ENCODE measurements at regions not wholly inside any gene's neighbourhood (a gene's known extent, or its start where the extent isn't known, plus 50 kb on each side); places are given as distances from the start of the nearest gene placed in this dataset.

- Histone ChIP-seq H3K79me2 (ENCODE audit: low read depth) (no peaks in the 10 kb centered on the region), H3K27me3 (ENCODE audit: insufficient read depth, low read depth) (no peaks in the 10 kb centered on the region), H3K9me2 (ENCODE audit: insufficient read depth) (peaks cover 3% of the 10 kb centered on the region; the same call in 1 of the 2 replicates), H3K9me3 (ENCODE audit: insufficient read depth, low read depth) (0 out of 2 replicates have a peak, but pooled peaks cover 6% of the 10 kb centered on the region), H3F3A (ENCODE audit: insufficient read depth, low read depth) (peaks cover 16% of the 10 kb centered on the region; the same call in 1 of the 2 replicates), H4K20me1 (ENCODE audit: insufficient read depth) (no peaks in the 10 kb centered on the region), H2AFZ (no peak overlapping the region), H3K27ac (no peak overlapping the region), H3K4me3 (no peak overlapping the region), H3K36me3 (ENCODE audit: low read depth) (no peaks in the 10 kb centered on the region), H3K4me2 (no peak overlapping the region), H3K4me1 (replicated peaks; ENCODE audit: insufficient read depth) (peaks cover 31% of the 10 kb centered on the region)
- CTCF ChIA-PET: interaction anchor here (0.6 kb wide), 1 partner anchor 81 kb away, joined by 5 read pairs; no protein-coding TSS in a partner anchor
- no peak for TF ChIP-seq CTCF (conservative IDR thresholded peaks at IDR 0.05)
- no peak for TF ChIP-seq EZH2 (IDR thresholded peaks at IDR 0.05; ENCODE audit: low read depth)
- intact Hi-C loops (cut with micrococcal nuclease; ENCODE audit: unreplicated experiment): no loop called here
- DNase-seq: no peak
- no TSS peak for BruUV-seq (replicated peaks)
- POLR2A ChIA-PET (ENCODE audit: unreplicated experiment): no interaction called here
These were observed 164.3 kb upstream of the LPP start for GRCh38 chr3:187989575-187990153.

GRCh38 chr3:187992609-187993008, 161.3 kb upstream of the LPP start:
- no peak for DNase-seq
- no peak overlapping the region for H3K4me3 ChIP-seq
- no peak overlapping the region for H2AFZ ChIP-seq
- H3K9me3 ChIP-seq (ENCODE audit: insufficient read depth, low read depth): 0 out of 2 replicates have a peak, but pooled peaks cover 6% of the 10 kb centered on the region
- H3K36me3 ChIP-seq (ENCODE audit: low read depth): no peaks in the 10 kb centered on the region
- H4K20me1 ChIP-seq (ENCODE audit: insufficient read depth): no peaks in the 10 kb centered on the region
- H3K27ac ChIP-seq: no peak overlapping the region
- H3K9me2 ChIP-seq (ENCODE audit: insufficient read depth): peaks cover 3% of the 10 kb centered on the region; the same call in 1 of the 2 replicates
- BruUV-seq (replicated peaks): no TSS peak
- H3F3A ChIP-seq (ENCODE audit: insufficient read depth, low read depth): 0 out of 2 replicates have a peak, but pooled peaks cover under 1% of the 10 kb centered on the region
- ChIA-PET POLR2A (ENCODE audit: unreplicated experiment) (interaction anchor here (0.7 kb wide), 1 partner anchor 283 kb away, joined by 5 read pairs; no protein-coding TSS in a partner anchor), CTCF (no interaction called here)
- H3K4me2 ChIP-seq: no peak overlapping the region
- no peaks in the 10 kb centered on the region for H3K79me2 ChIP-seq (ENCODE audit: low read depth)
- peaks cover 13% of the 10 kb centered on the region for H3K4me1 ChIP-seq (replicated peaks; ENCODE audit: insufficient read depth)
- intact Hi-C loops (cut with micrococcal nuclease; ENCODE audit: unreplicated experiment): no loop called here
- TF ChIP-seq CTCF (conservative IDR thresholded peaks at IDR 0.05) (no peak), EZH2 (IDR thresholded peaks at IDR 0.05; ENCODE audit: low read depth) (no peak)
- no peaks in the 10 kb centered on the region for H3K27me3 ChIP-seq (ENCODE audit: insufficient read depth, low read depth)

GRCh38 chr3:187994221-187995042, 159.5 kb upstream of the LPP start:
- BruUV-seq (replicated peaks): no TSS peak
- 0 out of 2 replicates have a peak, but pooled peaks cover 8% of the 10 kb centered on the region for H3K4me1 ChIP-seq (replicated peaks; ENCODE audit: insufficient read depth)
- no peaks in the 10 kb centered on the region for H3K27me3 ChIP-seq (ENCODE audit: insufficient read depth, low read depth)
- TF ChIP-seq CTCF (conservative IDR thresholded peaks at IDR 0.05) (no peak), EZH2 (IDR thresholded peaks at IDR 0.05; ENCODE audit: low read depth) (no peak)
- H3K9me3 ChIP-seq (ENCODE audit: insufficient read depth, low read depth): 0 out of 2 replicates have a peak, but pooled peaks cover 6% of the 10 kb centered on the region
- H3K9me2 ChIP-seq (ENCODE audit: insufficient read depth): no peaks in the 10 kb centered on the region
- ChIA-PET CTCF (no interaction called here), POLR2A (ENCODE audit: unreplicated experiment) (interaction anchor here (0.7 kb wide), 1 partner anchor 19 kb away, joined by 3 read pairs; no protein-coding TSS in a partner anchor)
- H3K27ac ChIP-seq: no peak overlapping the region
- no peak overlapping the region for H3K4me2 ChIP-seq
- H4K20me1 ChIP-seq (ENCODE audit: insufficient read depth): no peaks in the 10 kb centered on the region
- peak in 1 of 2 experiments; percentile 62 for DNase-seq
- no peak overlapping the region for H2AFZ ChIP-seq
- H3K79me2 ChIP-seq (ENCODE audit: low read depth): no peaks in the 10 kb centered on the region
- intact Hi-C loops (cut with micrococcal nuclease; ENCODE audit: unreplicated experiment): no loop called here
- no peak overlapping the region for H3K4me3 ChIP-seq
- H3K36me3 ChIP-seq (ENCODE audit: low read depth): no peaks in the 10 kb centered on the region
- H3F3A ChIP-seq (ENCODE audit: insufficient read depth, low read depth): no peaks in the 10 kb centered on the region

Measured in PC-9 (cell line).